Prostate gland (tissue), 2 donors: ENCODE measurements at regions not wholly inside any gene's neighbourhood (a gene's known extent, or its start where the extent isn't known, plus 50 kb on each side); places are given as distances from the start of the nearest gene placed in this dataset.

Source experiments
- DNase-seq: peaks from one replicate; pipeline ENCODE4 v3.0.0-alpha.2; 2019; ENCODE audit warnings: low spot score
- H3K27ac ChIP-seq, 2 donors: fragments of 200-600 bp; sonication (generic); 2 replicates each; pipeline ENCODE4 v1.5.1; 2017 to 2019
- H3K27me3 ChIP-seq: fragments of 200-600 bp; sonication (generic); replicated peaks from 2 replicates; pipeline ENCODE4 v1.5.1; 2019; ENCODE audit not compliant: insufficient read depth
- H3K36me3 ChIP-seq, 2 donors: fragments of 200-600 bp; sonication (generic); 1 replicate in 1 of 2; 2 replicates in 1 of 2; pipeline versions ENCODE4 v1.5.1 to v1.8.1; 2017 to 2019
- H3K4me1 ChIP-seq: fragments of 200-600 bp; sonication (generic); replicated peaks from 2 replicates; pipeline ENCODE4 v1.5.1; 2019
- H3K4me3 ChIP-seq, 2 donors: fragments of 200-600 bp; sonication (generic); 2 replicates each; pipeline ENCODE4 v1.5.1; 2017 to 2019
- H3K9me3 ChIP-seq: fragments of 200-600 bp; sonication (generic); 2 replicates; pipeline ENCODE4 v1.5.1; 2017
- POLR2A ChIP-seq: fragments of 450-650 bp; IDR thresholded peaks from one replicate; pipeline ENCODE4 v1.6.1; 2016; ENCODE audit warnings: antibody characterized with exemption, mild to moderate bottlenecking
- POLR2AphosphoS5 ChIP-seq: sonication (generic); formaldehyde crosslinking; IDR thresholded peaks from one replicate; pipeline ENCODE4 v1.6.1; 2017; ENCODE audit warnings: antibody characterized with exemption
- WGBS: methylation state at CpG from one replicate; pipeline ENCODE4 v1.1.5; 2018; 5-methylcytosine and 5-hydroxymethylcytosine counted together
- intact Hi-C: fragments of 100-400 bp; cut with DNase I; formaldehyde crosslinking; loops from one replicate; pipeline ENCODE4 v1.14.2; 2022
- TF ChIP-seq, protein P1 (sequence below), 4 experiments: fragments of 200-600 bp in 2 of 4; fragments of 450-650 bp in 2 of 4; sonication (generic) in 2 of 4; IDR thresholded peaks; 1 replicate in 3 of 4; 2 replicates in 1 of 4; pipeline ENCODE4 v1.5.1; 2016 to 2019; ENCODE audit warnings: antibody characterized with exemption in 4 of 4, mild to moderate bottlenecking in 2 of 4, moderate library complexity in 2 of 4

DNA sequence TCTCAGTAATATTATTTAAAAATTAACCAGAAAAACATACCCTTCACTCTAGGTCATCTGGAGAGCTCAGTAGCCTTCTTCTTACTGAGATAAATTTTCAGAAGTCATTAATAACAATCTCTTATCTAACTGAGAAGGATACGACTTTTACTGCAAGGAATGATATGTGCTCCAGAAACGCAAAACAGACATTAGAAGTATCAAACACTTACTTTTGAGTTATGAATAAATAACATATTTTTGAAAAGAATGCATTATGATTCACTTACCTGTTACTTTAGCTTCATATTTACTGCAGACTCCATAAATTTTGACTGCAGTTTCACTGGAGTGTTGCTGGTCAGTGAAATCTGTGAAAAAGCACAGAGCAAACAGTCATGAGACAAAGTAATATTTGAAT lies 668.7 kb upstream of the NRSN1 start:
- no peaks in the 10 kb centered on the region for H3K27me3 ChIP-seq
- no peak overlapping the region for H3K27ac ChIP-seq
- TF ChIP-seq POLR2AphosphoS5 (no peak), POLR2A (no peak)
- TF ChIP-seq, protein P1, sequence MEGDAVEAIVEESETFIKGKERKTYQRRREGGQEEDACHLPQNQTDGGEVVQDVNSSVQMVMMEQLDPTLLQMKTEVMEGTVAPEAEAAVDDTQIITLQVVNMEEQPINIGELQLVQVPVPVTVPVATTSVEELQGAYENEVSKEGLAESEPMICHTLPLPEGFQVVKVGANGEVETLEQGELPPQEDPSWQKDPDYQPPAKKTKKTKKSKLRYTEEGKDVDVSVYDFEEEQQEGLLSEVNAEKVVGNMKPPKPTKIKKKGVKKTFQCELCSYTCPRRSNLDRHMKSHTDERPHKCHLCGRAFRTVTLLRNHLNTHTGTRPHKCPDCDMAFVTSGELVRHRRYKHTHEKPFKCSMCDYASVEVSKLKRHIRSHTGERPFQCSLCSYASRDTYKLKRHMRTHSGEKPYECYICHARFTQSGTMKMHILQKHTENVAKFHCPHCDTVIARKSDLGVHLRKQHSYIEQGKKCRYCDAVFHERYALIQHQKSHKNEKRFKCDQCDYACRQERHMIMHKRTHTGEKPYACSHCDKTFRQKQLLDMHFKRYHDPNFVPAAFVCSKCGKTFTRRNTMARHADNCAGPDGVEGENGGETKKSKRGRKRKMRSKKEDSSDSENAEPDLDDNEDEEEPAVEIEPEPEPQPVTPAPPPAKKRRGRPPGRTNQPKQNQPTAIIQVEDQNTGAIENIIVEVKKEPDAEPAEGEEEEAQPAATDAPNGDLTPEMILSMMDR (IDR thresholded peaks at IDR 0.05) = no peak
- no peaks in the 10 kb centered on the region for H3K9me3 ChIP-seq
- H3K4me3 ChIP-seq = no peak overlapping the region
- 62% methylated on average over 2 of the region's 2 CpGs for WGBS
- H3K36me3 ChIP-seq = no peaks in the 10 kb centered on the region
- intact Hi-C loops = no loop called here
- H3K4me1 ChIP-seq = no peaks in the 10 kb centered on the region
- no peak for DNase-seq

DNA sequence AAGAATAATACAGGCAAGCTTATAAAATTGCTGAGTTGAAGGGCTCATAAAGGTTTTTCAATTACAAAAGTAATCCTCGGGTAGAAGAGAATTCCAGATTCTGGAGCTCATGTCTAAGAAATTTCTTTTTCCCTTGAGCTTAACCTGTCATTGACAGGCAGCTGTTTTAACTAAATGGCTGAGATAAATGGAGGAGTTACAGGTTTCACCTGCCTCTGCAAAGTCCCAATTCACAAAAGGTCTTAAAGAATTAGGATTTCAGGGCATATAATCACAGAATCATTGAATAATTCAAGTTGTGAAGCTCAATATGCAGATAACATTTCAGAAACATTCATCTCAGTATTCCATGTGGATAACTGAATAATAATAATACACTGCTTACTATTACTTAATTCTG lies 660.1 kb upstream of the NRSN1 start:
- H3K27me3 ChIP-seq = no peaks in the 10 kb centered on the region
- no peaks in the 10 kb centered on the region for H3K9me3 ChIP-seq
- no peaks in the 10 kb centered on the region for H3K36me3 ChIP-seq
- DNase-seq = no peak
- H3K4me3 ChIP-seq = no peak overlapping the region
- no peak overlapping the region for H3K27ac ChIP-seq
- TF ChIP-seq POLR2A = no peak
- TF ChIP-seq, protein P1 (IDR thresholded peaks at IDR 0.05) = no peak
- TF ChIP-seq POLR2AphosphoS5 = no peak
- intact Hi-C loops = no loop called here
- WGBS = 21% methylated on average over 1 of the region's 1 CpG
- no peaks in the 10 kb centered on the region for H3K4me1 ChIP-seq

DNA sequence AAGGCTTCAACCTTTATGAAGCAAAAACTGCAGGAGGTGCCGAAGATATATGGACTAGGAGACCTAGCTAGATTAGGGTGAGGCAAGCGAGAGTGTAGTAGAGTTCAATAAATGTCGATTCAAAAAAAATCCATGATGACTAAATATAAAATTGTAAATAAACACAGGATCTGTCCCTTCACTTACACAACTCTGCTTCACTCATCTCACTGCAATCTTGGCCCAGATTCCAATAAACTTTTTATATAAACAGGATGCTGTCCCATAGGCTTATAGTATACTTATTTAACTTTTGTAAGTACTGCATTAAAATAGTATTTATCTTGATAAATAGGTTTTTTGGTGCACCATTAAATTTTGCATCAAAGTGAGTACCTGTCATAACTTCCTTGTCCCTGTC lies 648.4 kb upstream of the NRSN1 start:
- no peaks in the 10 kb centered on the region for H3K4me1 ChIP-seq
- H3K4me3 ChIP-seq = no peak overlapping the region
- WGBS = 92% methylated on average over 3 of the region's 3 CpGs
- intact Hi-C loops = no loop called here
- no peak overlapping the region for H3K27ac ChIP-seq
- DNase-seq = no peak
- TF ChIP-seq POLR2A (no peak), POLR2AphosphoS5 (no peak)
- TF ChIP-seq, protein P1 (IDR thresholded peaks at IDR 0.05) = no peak
- H3K27me3 ChIP-seq = no peaks in the 10 kb centered on the region
- H3K9me3 ChIP-seq = no peaks in the 10 kb centered on the region
- H3K36me3 ChIP-seq = no peaks in the 10 kb centered on the region

DNA sequence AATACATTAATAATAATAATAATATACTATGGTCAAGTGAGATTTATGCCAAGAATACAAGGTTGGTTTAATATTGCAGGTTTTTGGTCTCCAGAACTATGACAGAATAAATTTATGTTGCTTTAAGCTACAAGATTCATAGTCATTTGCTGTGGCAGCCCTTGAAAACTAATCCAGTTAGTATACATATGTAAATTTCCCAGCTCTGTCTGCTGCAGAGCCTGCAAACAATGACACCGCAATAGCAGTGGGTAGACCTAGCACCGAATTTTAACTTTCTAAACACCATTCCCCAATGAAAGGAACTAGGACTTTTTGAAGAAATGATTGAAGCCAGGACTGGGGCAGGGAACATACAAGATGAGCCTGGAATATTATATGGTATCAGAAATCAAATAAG lies 647.7 kb upstream of the NRSN1 start:
- TF ChIP-seq, protein P1 (IDR thresholded peaks at IDR 0.05) = no peak
- TF ChIP-seq POLR2AphosphoS5 = no peak
- no peak overlapping the region for H3K27ac ChIP-seq
- H3K36me3 ChIP-seq = no peaks in the 10 kb centered on the region
- H3K4me3 ChIP-seq = no peak overlapping the region
- WGBS = 84% methylated on average over 2 of the region's 2 CpGs
- DNase-seq = no peak
- no peaks in the 10 kb centered on the region for H3K4me1 ChIP-seq
- no peaks in the 10 kb centered on the region for H3K9me3 ChIP-seq
- intact Hi-C loops = no loop called here
- H3K27me3 ChIP-seq = no peaks in the 10 kb centered on the region

DNA sequence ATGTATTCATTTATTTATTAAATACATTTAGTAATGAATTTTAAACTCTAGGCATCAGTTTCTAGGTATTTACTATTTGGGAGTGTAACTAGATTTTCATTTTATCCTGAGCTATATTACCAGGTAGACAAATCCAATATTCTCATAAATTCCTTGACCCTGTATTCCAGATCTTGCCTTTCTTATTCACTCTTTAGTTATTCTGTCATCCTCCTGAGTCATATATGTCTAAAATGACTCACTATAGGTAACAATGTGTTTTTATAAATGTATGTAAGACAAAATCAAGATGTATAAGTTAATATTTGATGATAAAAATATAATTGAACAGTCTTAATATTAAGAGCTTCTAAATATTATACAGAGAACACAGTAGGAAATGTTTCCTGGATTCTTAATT lies 642.1 kb upstream of the NRSN1 start:
- H3K9me3 ChIP-seq = no peaks in the 10 kb centered on the region
- H3K4me3 ChIP-seq = no peak overlapping the region
- no peak overlapping the region for H3K27ac ChIP-seq
- TF ChIP-seq, protein P1 (IDR thresholded peaks at IDR 0.05) = no peak
- TF ChIP-seq POLR2AphosphoS5 (no peak), POLR2A (no peak)
- intact Hi-C loops = no loop called here
- H3K36me3 ChIP-seq = no peaks in the 10 kb centered on the region
- H3K27me3 ChIP-seq = no peaks in the 10 kb centered on the region
- DNase-seq = no peak
- H3K4me1 ChIP-seq = no peaks in the 10 kb centered on the region
